Large intestine (tissue), 3 donors: ENCODE measurements at regions not wholly inside any gene's neighbourhood (a gene's known extent, or its start where the extent isn't known, plus 50 kb on each side); places are given as distances from the start of the nearest gene placed in this dataset.

Source experiments
- DNase-seq, 2 donors: peaks; one replicate each; pipeline versions ENCODE4 v3.0.0 to v3.0.0-alpha.2; 2013
- H3K27ac ChIP-seq: one replicate; pipeline ENCODE4 v1.5.1; 2013; ENCODE audit warnings: low read length
- H3K27me3 ChIP-seq: 2 replicates; pipeline ENCODE4 v1.6.1; 2013; ENCODE audit warnings: low read length; ENCODE audit not compliant: control insufficient read depth, insufficient read depth
- H3K36me3 ChIP-seq: 2 replicates; pipeline ENCODE4 v1.6.1; 2013; ENCODE audit warnings: low read length; ENCODE audit not compliant: control insufficient read depth, insufficient read depth
- H3K4me1 ChIP-seq: one replicate; pipeline ENCODE4 v1.6.1; 2013; ENCODE audit warnings: low read length; ENCODE audit not compliant: control insufficient read depth, insufficient read depth
- H3K4me3 ChIP-seq: one replicate; pipeline ENCODE4 v1.5.1; 2013; ENCODE audit warnings: low read length
- H3K9me3 ChIP-seq: one replicate; pipeline ENCODE4 v1.6.1; 2013; ENCODE audit warnings: mild to moderate bottlenecking, low read depth, low read length, moderate library complexity; ENCODE audit not compliant: control insufficient read depth
- WGBS: methylation state at CpG from one replicate; pipeline ENCODE4 v1.1.5; 2013; ENCODE audit warnings: low lambda C conversion rate; ENCODE audit not compliant: insufficient coverage; 5-methylcytosine and 5-hydroxymethylcytosine counted together

DNA sequence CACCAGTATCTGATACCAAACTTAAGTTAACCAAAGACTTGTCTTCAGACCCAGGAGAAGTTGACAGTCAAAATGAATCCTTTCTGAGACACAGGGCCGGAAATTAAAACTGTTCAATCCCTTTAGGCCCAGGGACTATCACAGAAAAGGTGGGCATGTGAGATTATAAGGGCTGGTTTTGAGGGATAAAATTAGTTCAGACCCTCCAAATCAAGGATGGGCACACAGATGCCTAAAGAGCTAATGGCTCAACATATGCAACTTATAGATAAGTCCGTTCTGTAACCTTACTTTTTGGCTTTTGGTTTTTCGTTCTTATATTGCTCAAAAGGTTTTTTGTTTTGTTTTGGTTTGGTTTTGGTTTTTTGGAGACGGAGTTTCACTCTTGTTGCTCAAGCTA, 129.6 kb upstream of the ABCA1 start:
- no peak overlapping the region for H3K27ac ChIP-seq
- no peak overlapping the region for H3K4me3 ChIP-seq
- no peaks in the 10 kb centered on the region for H3K9me3 ChIP-seq
- no peaks in the 10 kb centered on the region for H3K27me3 ChIP-seq
- no peaks in the 10 kb centered on the region for H3K4me1 ChIP-seq
- no peaks in the 10 kb centered on the region for H3K36me3 ChIP-seq
- WGBS, result 100% methylated on average over 3 of the region's 4 CpGs
- DNase-seq, result no peak

GRCh38 chr9:105059252-105059651, 131.3 kb upstream of the ABCA1 start:
- Histone ChIP-seq H3K9me3 (no peaks in the 10 kb centered on the region), H3K4me3 (no peak overlapping the region), H3K36me3 (no peaks in the 10 kb centered on the region), H3K27ac (no peak overlapping the region), H3K27me3 (no peaks in the 10 kb centered on the region), H3K4me1 (peaks cover 11% of the 10 kb centered on the region)
- no peak for DNase-seq
- WGBS, result 100% methylated on average over 1 of the region's 1 CpG

- DNase-seq, result peak in 1 of 2 donors; percentile 44
- no peaks in the 10 kb centered on the region for H3K36me3 ChIP-seq
- H3K4me3 ChIP-seq, result no peak overlapping the region
- H3K9me3 ChIP-seq, result no peaks in the 10 kb centered on the region
- H3K27ac ChIP-seq, result no peak overlapping the region
- peaks cover 24% of the 10 kb centered on the region for H3K4me1 ChIP-seq
- WGBS, result 92% methylated on average over 2 of the region's 7 CpGs
- H3K27me3 ChIP-seq, result no peaks in the 10 kb centered on the region
These were observed 134.4 kb upstream of the ABCA1 start for GRCh38 chr9:105062222-105062855.

DNA sequence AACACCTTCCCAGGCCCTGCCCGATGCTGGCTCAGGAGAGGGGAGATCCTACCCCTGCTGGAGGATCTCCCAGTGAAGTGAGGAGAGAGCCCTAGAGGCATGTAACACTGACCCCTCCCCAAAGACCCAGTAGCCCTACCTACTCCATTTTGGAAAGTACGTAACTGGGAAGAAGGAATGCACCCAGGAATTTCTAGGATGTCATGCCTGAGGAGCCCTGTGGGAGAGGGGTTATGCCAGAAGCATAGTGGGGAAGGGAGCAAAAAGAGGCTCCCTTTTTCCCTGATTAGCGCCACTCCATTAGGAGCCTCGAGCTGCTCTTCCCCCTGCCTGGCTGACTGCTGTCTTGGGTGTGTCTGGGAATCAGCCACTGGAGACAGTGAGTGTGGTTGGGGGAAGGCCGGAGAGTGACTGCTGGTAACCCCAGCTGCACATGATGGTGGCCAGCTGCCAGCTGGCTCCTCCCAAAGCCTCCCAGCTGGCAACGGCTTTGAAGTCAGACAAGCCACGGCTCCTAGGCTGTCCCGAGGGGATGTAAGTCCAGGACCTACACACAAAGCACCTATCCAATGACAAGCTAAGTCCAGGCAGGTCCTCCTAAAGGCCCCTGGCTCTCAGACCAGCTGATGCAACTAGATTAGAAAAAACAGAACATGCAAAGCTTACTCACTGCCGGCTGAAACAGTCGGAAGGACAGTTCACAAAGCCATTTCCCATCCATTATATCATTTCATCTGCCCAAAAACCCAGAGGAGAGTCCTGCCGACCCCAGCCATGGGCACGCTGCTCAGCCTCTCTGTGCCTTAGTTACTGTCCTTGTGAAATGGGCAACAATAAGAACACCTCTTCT, 136.5 kb upstream of the ABCA1 start:
- H3K4me1 ChIP-seq, result peaks cover 24% of the 10 kb centered on the region
- no CpG with 5 or more reads among the region's 12 CpGs for WGBS
- H3K27me3 ChIP-seq, result no peaks in the 10 kb centered on the region
- H3K27ac ChIP-seq, result peak overlapping the region; percentile 91
- DNase-seq, result peak; percentile 96 to 97
- no peak overlapping the region for H3K4me3 ChIP-seq
- H3K36me3 ChIP-seq, result no peaks in the 10 kb centered on the region
- peaks cover 3% of the 10 kb centered on the region for H3K9me3 ChIP-seq

DNA sequence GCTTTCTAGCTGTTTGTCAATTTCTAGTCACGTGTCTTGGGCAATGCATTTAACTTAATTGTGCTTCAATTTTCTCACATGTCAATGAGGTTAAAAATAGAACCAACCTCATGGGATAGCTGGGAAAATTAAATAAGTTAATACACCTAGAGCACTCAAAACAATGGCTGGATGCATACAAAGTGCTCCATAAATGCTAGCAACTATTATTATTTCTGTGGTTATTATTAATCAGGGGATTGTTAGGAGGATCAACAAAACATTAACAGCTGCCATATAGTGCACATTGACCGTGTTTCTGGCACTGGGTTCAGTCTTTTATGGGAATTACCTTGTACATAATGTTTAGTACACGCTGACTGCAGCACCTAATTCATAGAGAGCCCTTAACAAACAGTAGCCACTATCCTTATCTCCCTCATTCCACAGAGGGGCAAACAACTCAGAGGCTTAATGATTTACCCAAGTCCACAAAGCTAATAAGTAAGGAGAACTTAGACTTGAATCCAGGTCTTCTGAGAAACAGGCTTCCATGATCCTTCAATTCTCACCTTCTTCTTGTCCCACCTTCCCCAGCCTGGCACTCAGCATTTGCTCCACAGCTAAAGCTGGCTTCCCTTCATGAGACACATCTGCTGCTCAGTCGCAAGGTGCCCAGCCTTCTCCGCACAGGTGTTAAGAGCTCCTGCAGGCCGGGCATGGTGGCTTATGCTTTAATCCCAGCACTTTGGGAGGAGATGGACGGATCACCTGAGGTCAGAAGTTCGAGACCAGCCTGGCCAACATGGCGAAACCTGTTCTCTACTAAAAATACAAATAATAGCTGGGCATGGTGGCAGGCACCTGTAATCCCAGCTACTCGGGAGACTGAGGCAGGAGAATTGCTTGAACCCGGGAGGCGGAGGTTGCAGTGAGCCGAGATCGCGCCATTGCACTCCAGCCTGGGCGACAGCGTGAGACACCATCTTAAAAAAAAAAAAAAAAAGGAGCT, 137.4 kb upstream of the ABCA1 start:
- H3K36me3 ChIP-seq, result no peaks in the 10 kb centered on the region
- no peaks in the 10 kb centered on the region for H3K27me3 ChIP-seq
- DNase-seq, result peak; percentile 61 to 83
- H3K4me3 ChIP-seq, result no peak overlapping the region
- no CpG with 5 or more reads among the region's 17 CpGs for WGBS
- peak overlapping the region; percentile 91 for H3K27ac ChIP-seq
- peaks cover 24% of the 10 kb centered on the region for H3K4me1 ChIP-seq
- H3K9me3 ChIP-seq, result peaks cover 3% of the 10 kb centered on the region

- no peak for DNase-seq
- Histone ChIP-seq H3K36me3 (no peaks in the 10 kb centered on the region), H3K27ac (no peak overlapping the region), H3K4me3 (no peak overlapping the region), H3K4me1 (peaks cover 24% of the 10 kb centered on the region), H3K27me3 (no peaks in the 10 kb centered on the region), H3K9me3 (peaks cover 3% of the 10 kb centered on the region)
- no CpG with 5 or more reads among the region's 5 CpGs for WGBS
These were observed 138.4 kb upstream of the ABCA1 start for GRCh38 chr9:105066275-105066865.

DNA sequence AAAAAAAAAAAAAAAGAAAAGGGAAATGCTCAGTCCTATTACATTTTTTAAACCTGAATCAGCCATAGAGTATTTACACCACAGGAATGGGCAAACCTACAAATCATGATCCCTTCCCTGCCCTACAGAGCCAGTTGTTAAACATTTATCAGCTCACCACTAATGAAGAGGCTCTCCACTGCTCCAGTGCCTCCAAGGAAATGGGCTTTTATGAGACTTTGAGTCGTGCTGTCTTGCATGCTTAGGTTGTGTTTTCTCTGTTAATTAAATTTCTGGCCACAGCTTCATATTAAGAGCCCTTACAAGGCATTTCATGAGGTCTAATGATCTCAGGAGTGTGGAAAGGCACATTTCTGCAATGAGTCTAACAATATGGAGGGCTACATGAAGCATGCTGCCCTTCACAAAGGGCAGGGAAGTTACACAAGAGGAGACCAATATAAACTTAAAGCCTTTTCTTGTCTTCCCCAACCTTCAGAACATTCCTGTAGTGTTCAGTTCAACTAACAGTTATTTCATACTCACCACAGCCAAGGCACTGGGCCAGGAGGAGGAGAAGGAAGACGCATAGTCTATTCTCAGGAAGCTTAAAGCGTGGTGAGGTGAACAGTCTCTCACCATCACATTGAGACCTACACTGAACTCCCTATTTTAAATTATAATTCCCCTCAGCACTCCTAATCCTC, 140.1 kb upstream of the ABCA1 start:
- H3K9me3 ChIP-seq, result peaks cover 3% of the 10 kb centered on the region
- H3K36me3 ChIP-seq, result no peaks in the 10 kb centered on the region
- H3K27ac ChIP-seq, result no peak overlapping the region
- 83% methylated on average over 1 of the region's 3 CpGs for WGBS
- no peak for DNase-seq
- no peaks in the 10 kb centered on the region for H3K27me3 ChIP-seq
- no peak overlapping the region for H3K4me3 ChIP-seq
- H3K4me1 ChIP-seq, result peaks cover 24% of the 10 kb centered on the region

GRCh38 chr9:105069285-105069684, 141.3 kb upstream of the ABCA1 start:
- Histone ChIP-seq H3K4me1 (peaks cover 13% of the 10 kb centered on the region), H3K4me3 (no peak overlapping the region), H3K9me3 (peaks cover 3% of the 10 kb centered on the region), H3K36me3 (no peaks in the 10 kb centered on the region), H3K27ac (no peak overlapping the region), H3K27me3 (no peaks in the 10 kb centered on the region)
- DNase-seq, result no peak
- 100% methylated on average over 1 of the region's 5 CpGs for WGBS

DNA sequence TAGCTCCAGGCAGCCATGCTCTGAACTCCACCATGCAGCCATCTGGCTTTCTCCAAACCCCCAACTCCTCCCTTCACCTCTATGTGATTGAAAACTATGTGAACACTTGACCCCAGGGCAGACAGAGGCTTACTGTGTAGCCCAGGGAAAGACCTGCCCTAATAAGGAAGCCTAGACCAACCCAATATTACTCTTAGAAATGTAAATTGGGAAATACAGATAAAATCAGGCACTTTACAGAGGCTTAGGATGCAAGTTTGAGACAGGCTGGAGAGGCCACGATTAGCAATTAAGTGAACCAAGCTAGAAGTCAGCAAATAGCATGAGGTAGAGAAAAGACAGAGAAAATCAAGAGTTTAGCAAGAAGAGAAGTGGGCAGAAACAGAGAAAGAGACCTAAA, 141.7 kb upstream of the ABCA1 start:
- Histone ChIP-seq H3K27me3 (no peaks in the 10 kb centered on the region), H3K36me3 (no peaks in the 10 kb centered on the region), H3K9me3 (peaks cover 3% of the 10 kb centered on the region), H3K4me1 (peaks cover 9% of the 10 kb centered on the region), H3K4me3 (no peak overlapping the region), H3K27ac (no peak overlapping the region)
- no peak for DNase-seq
- 50% methylated on average over 1 of the region's 1 CpG for WGBS
